Neural cell (in vitro differentiated cells): ENCODE measurements at regions not wholly inside any gene's neighbourhood (a gene's known extent, or its start where the extent isn't known, plus 50 kb on each side); places are given as distances from the start of the nearest gene placed in this dataset.

Experiments used
- H2AFZ ChIP-seq: fragments of 200-600, 300-800 bp; sonication (generic), shearing (Covaris generic); 2 replicates; pipeline ENCODE4 v1.6.0; 2014; ENCODE audit warnings: low read depth, mild to moderate bottlenecking, antibody characterized with exemption, low read length, moderate library complexity
- H3F3A ChIP-seq: fragments of 200-600 bp; shearing (Covaris generic); 2 replicates; pipeline ENCODE4 v1.6.1; 2016; ENCODE audit warnings: mild to moderate bottlenecking, moderate library complexity, mixed read lengths, antibody characterized with exemption, low read length; ENCODE audit not compliant: insufficient read depth, poor library complexity, severe bottlenecking
- H3K27ac ChIP-seq: fragments of 200-600, 300-800 bp; sonication (generic), shearing (Covaris generic); 2 replicates; pipeline ENCODE4 v1.5.1; 2014; ENCODE audit warnings: mild to moderate bottlenecking, low read length, moderate library complexity
- H3K27me3 ChIP-seq: fragments of 300-800, 200-600 bp; sonication (generic), shearing (Covaris generic); 2 replicates; pipeline ENCODE4 v1.6.0; 2014; ENCODE audit warnings: mild to moderate bottlenecking, low read depth, low read length, moderate library complexity; ENCODE audit not compliant: insufficient read depth
- H3K36me3 ChIP-seq: fragments of 300-800, 200-600 bp; sonication (generic), shearing (Covaris generic); 2 replicates; pipeline ENCODE4 v1.5.1; 2014; ENCODE audit warnings: mild to moderate bottlenecking, antibody characterized with exemption, low read length, moderate library complexity; ENCODE audit not compliant: insufficient read depth
- H3K4me2 ChIP-seq: fragments of 300-800, 200-600 bp; sonication (generic), shearing (Covaris generic); 2 replicates; pipeline ENCODE4 v1.6.0; 2014; ENCODE audit warnings: mild to moderate bottlenecking, low read length
- H3K4me3 ChIP-seq: fragments of 300-800, 200-600 bp; sonication (generic), shearing (Covaris generic); 2 replicates; pipeline ENCODE4 v1.5.1; 2014; ENCODE audit warnings: mild to moderate bottlenecking, low read length, moderate library complexity
- H3K79me2 ChIP-seq: fragments of 200-600 bp; shearing (Covaris generic); replicated peaks from 2 replicates; pipeline ENCODE4 v1.6.0; 2014; ENCODE audit warnings: mild to moderate bottlenecking, low read length, moderate library complexity; ENCODE audit not compliant: insufficient read depth
- H3K9ac ChIP-seq: fragments of 300-800, 200-600 bp; sonication (generic), shearing (Covaris generic); 2 replicates; pipeline ENCODE4 v1.6.1; 2016; ENCODE audit warnings: mild to moderate bottlenecking, low read length, mixed read lengths
- H3K9me2 ChIP-seq: fragments of 200-600 bp; shearing (Covaris generic); 2 replicates; pipeline ENCODE4 v1.6.1; 2016; ENCODE audit warnings: mild to moderate bottlenecking, low read length, mixed read lengths; ENCODE audit not compliant: insufficient read depth
- H3K9me3 ChIP-seq: fragments of 200-600, 300-800 bp; sonication (generic), shearing (Covaris generic); 2 replicates; pipeline ENCODE4 v1.6.1; 2016; ENCODE audit warnings: mild to moderate bottlenecking, mixed run types, low read length, moderate library complexity, mixed read lengths
- H4K20me1 ChIP-seq: fragments of 200-600 bp; shearing (Covaris generic); 2 replicates; pipeline ENCODE4 v1.6.1; 2016; ENCODE audit warnings: mild to moderate bottlenecking, mixed run types; ENCODE audit not compliant: insufficient read depth
- CTCF ChIP-seq: fragments of 450-650 bp; IDR thresholded peaks from 2 replicates; pipeline ENCODE4 v1.5.1; 2014; ENCODE audit warnings: antibody characterized with exemption, mild to moderate bottlenecking, moderate library complexity; ENCODE audit not compliant: poor library complexity, severe bottlenecking
- EP300 ChIP-seq: fragments of 450-650 bp; conservative IDR thresholded peaks from 2 replicates; pipeline ENCODE4 v1.6.1; 2014; ENCODE audit warnings: antibody characterized with exemption, mild to moderate bottlenecking, moderate library complexity; ENCODE audit not compliant: poor library complexity, severe bottlenecking
- EZH2 ChIP-seq: fragments of 200-600, 300-800 bp; shearing (Covaris generic), sonication (generic); IDR thresholded peaks from 2 replicates; pipeline ENCODE4 v1.6.1; 2014; ENCODE audit warnings: antibody characterized with exemption, low read length, borderline replicate concordance, mild to moderate bottlenecking; ENCODE audit not compliant: insufficient read depth, poor library complexity, severe bottlenecking
- MXI1 ChIP-seq: fragments of 450-650 bp; conservative IDR thresholded peaks from 2 replicates; pipeline ENCODE4 v1.6.1; 2014; ENCODE audit warnings: antibody characterized with exemption, mild to moderate bottlenecking; ENCODE audit not compliant: poor library complexity, severe bottlenecking
- POLR2AphosphoS5 ChIP-seq: IDR thresholded peaks from 2 replicates; pipeline ENCODE4 v1.6.1; 2012
- RAD21 ChIP-seq: fragments of 450-650 bp; conservative IDR thresholded peaks from 2 replicates; pipeline ENCODE4 v1.6.1; 2014; ENCODE audit warnings: antibody characterized with exemption, mild to moderate bottlenecking, moderate library complexity
- REST ChIP-seq: IDR thresholded peaks from 2 replicates; pipeline ENCODE4 v1.6.1; 2012; ENCODE audit warnings: borderline replicate concordance
- SMC3 ChIP-seq: fragments of 450-650 bp; conservative IDR thresholded peaks from 2 replicates; pipeline ENCODE4 v1.6.1; 2014; ENCODE audit warnings: antibody characterized with exemption, mild to moderate bottlenecking, moderate library complexity; ENCODE audit not compliant: poor library complexity
- TAF1 ChIP-seq: IDR thresholded peaks from 2 replicates; pipeline ENCODE4 v1.6.1; 2012; ENCODE audit warnings: low read depth

DNA sequence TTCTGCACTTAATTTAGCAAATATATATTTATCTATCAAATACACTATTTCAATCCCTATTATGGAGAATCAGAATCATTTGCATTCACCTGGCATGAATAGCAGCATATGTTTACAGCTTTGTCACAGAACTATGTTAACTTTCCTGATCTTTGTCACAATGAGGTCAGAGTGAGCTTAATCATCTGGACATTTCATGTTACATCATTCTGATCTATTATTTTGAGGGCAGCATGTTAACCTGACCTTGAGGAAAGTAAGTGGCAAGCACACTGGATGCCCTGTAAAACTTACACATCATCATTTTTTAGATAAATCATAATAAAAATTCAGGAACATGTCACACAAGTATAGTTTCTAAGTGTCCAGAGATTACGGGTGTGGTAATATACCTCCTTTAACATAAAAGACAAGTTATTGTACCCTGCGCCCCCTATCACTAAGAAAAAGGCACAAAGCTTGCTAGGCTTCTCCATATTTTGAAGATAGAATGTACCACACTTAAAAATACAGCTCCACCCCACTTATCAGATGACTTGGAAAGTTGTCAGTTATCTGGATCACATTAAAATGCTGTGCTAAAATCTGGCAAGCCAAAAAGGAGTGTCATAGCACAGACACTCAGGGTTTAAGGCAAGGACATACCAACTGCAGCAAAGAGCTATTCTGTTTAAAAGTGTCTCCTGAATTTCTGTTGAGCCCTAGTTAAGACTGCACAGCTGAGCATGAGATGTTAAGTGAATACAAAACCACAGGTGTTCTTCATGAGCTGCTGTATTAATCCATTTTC is 182.7 kb upstream of the FAT4 start:
- H3K4me2 ChIP-seq: no peak overlapping the region
- H3K27ac ChIP-seq: no peak overlapping the region
- H3K9me2 ChIP-seq: no peaks in the 10 kb centered on the region
- no peaks in the 10 kb centered on the region for H4K20me1 ChIP-seq
- no peaks in the 10 kb centered on the region for H3K27me3 ChIP-seq
- H2AFZ ChIP-seq: no peak overlapping the region
- H3K36me3 ChIP-seq: no peaks in the 10 kb centered on the region
- no peak overlapping the region for H3K4me3 ChIP-seq
- no peak overlapping the region for H3K9ac ChIP-seq
- no peaks in the 10 kb centered on the region for H3F3A ChIP-seq
- no peaks in the 10 kb centered on the region for H3K9me3 ChIP-seq
- no peak for TF ChIP-seq EP300
- TF ChIP-seq EZH2: no peak
- no peak for TF ChIP-seq MXI1
- no peak for TF ChIP-seq REST
- TF ChIP-seq RAD21: no peak
- TF ChIP-seq CTCF: no peak
- TF ChIP-seq SMC3: no peak
- no peaks in the 10 kb centered on the region for H3K79me2 ChIP-seq

DNA sequence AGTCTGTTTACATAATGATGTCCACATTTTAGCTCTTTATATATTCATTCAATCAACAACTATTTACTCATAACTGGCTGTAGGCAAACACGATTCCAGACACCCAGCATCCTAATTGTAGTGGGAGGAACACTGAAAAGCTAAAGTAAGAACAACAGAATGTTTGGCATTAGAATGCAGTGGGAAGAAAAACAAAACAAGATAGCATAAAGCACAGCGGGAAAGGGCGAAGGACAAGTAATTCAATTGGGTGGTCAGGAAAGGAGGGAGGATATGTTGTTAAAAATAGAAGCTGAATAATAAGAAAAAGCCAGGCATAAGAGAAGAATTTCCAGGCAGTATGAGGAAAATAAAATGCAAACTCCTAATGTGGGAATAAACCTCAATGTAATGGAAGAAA is 189.5 kb upstream of the FAT4 start:
- Histone ChIP-seq H3K79me2 (no peaks in the 10 kb centered on the region), H3K36me3 (no peaks in the 10 kb centered on the region), H3K27ac (no peak overlapping the region), H2AFZ (no peak overlapping the region), H3K27me3 (no peaks in the 10 kb centered on the region), H4K20me1 (no peaks in the 10 kb centered on the region), H3K9ac (no peak overlapping the region), H3K9me2 (no peaks in the 10 kb centered on the region), H3K4me3 (no peak overlapping the region), H3K9me3 (no peaks in the 10 kb centered on the region), H3K4me2 (no peak overlapping the region), H3F3A (no peaks in the 10 kb centered on the region)
- no peak for TF ChIP-seq POLR2AphosphoS5
- no peak for TF ChIP-seq EP300
- no peak for TF ChIP-seq MXI1
- TF ChIP-seq SMC3: no peak
- no peak for TF ChIP-seq REST
- no peak for TF ChIP-seq RAD21
- TF ChIP-seq TAF1: no peak
- no peak for TF ChIP-seq EZH2
- TF ChIP-seq CTCF: no peak
